ENCODE measurements at regions not wholly inside any gene's neighbourhood (a gene's known extent, or its start where the extent isn't known, plus 50 kb on each side); places are given as distances from the start of the nearest gene placed in this dataset.

GRCh38 chr19:28841531-28841930 is 371.4 kb downstream of the UQCRFS1 start:
- TF ChIP-seq CTCF (conservative IDR thresholded peaks at IDR 0.05 in 1 of 2, IDR thresholded peaks at IDR 0.05 in 1 of 2; ENCODE audit: extremely low read depth in 1 of 2, insufficient read depth in 1 of 2, low read depth in 1 of 2, low read length in 2 of 2): no peak
- no peak for TF ChIP-seq EZH2 (IDR thresholded peaks at IDR 0.05; ENCODE audit: borderline replicate concordance, low read length)

Data from mammary epithelial cell (primary cell).